SK-N-MC (cell line): ENCODE measurements at regions not wholly inside any gene's neighbourhood (a gene's known extent, or its start where the extent isn't known, plus 50 kb on each side); places are given as distances from the start of the nearest gene placed in this dataset.

Experiments used
- EZH2 ChIP-seq: fragments of 200-600 bp; sonication (generic); IDR thresholded peaks from one replicate; pipeline ENCODE4 v1.6.1; 2017; ENCODE audit warnings: antibody characterized with exemption
- FOXP2 ChIP-seq: optimal IDR thresholded peaks from 2 replicates; pipeline ENCODE3; 2011; ENCODE audit warnings: mild to moderate bottlenecking, moderate library complexity; ENCODE audit not compliant: insufficient read depth; ENCODE audit errors: extremely low read length, control extremely low read depth
- POLR2AphosphoS5 ChIP-seq: IDR thresholded peaks from 2 replicates; pipeline ENCODE4 v1.6.1; 2012; ENCODE audit warnings: mild to moderate bottlenecking, low read depth, low read length, borderline replicate concordance

- TF ChIP-seq POLR2AphosphoS5 (no peak), EZH2 (no peak), FOXP2 (no peak)
These were observed 118.1 kb upstream of the ARPP21 start for GRCh38 chr3:35521196-35521595.
